AG09309 (cell line): ENCODE measurements at regions not wholly inside any gene's neighbourhood (a gene's known extent, or its start where the extent isn't known, plus 50 kb on each side); places are given as distances from the start of the nearest gene placed in this dataset.
A peak's percentile ranks its signal among the peaks of the same experiment; 100 is the strongest.

ENCODE experiments used
- DNase-seq: peaks from one replicate; pipeline ENCODE4 v3.0.0-alpha.2; 2010; ENCODE audit warnings: low read depth
- H3K4me3 ChIP-seq: 2 replicates; pipeline ENCODE4 v1.5.1; 2011; ENCODE audit warnings: mild to moderate bottlenecking, low read depth, low read length, moderate library complexity; ENCODE audit not compliant: control insufficient read depth
- TF ChIP-seq, protein P1 (sequence below): IDR thresholded peaks from 2 replicates; pipeline ENCODE4 v1.5.1; 2011; ENCODE audit warnings: mild to moderate bottlenecking, low read depth, low read length, inconsistent platforms; ENCODE audit not compliant: insufficient read depth, control insufficient read depth; ENCODE audit errors: missing control alignments

DNA sequence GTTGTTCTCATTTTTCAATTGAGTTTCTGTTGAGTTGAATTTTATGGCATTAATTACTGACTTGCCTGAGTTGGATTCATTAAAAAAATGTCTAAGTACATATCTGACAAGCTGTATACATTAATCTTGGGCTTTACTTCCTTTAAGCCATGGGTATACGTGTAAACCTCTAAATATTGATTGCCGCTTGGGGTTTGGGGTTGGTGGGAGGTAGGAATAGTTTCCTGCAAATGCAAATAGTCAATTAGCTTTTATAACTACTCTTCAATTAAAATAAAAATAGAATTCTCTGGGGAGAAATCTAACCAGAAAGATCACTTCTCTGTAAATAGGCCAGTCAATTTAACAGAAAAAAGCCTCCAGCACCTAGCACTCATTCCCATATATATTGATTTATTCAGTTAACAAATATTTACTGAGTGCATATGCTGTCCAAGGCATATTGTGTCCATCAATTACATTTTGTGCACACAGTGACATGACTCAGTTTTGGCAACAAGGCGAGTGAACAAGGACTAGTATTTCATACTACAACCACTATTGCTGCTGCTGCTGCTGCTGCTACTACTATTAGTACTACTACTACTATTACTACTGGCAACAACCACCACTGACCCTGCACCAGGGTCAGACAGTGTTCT lies 306.8 kb downstream of the RFC3 start:
- H3K4me3 ChIP-seq = no peak overlapping the region
- TF ChIP-seq, protein P1, sequence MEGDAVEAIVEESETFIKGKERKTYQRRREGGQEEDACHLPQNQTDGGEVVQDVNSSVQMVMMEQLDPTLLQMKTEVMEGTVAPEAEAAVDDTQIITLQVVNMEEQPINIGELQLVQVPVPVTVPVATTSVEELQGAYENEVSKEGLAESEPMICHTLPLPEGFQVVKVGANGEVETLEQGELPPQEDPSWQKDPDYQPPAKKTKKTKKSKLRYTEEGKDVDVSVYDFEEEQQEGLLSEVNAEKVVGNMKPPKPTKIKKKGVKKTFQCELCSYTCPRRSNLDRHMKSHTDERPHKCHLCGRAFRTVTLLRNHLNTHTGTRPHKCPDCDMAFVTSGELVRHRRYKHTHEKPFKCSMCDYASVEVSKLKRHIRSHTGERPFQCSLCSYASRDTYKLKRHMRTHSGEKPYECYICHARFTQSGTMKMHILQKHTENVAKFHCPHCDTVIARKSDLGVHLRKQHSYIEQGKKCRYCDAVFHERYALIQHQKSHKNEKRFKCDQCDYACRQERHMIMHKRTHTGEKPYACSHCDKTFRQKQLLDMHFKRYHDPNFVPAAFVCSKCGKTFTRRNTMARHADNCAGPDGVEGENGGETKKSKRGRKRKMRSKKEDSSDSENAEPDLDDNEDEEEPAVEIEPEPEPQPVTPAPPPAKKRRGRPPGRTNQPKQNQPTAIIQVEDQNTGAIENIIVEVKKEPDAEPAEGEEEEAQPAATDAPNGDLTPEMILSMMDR = no peak
- DNase-seq = no peak

DNA sequence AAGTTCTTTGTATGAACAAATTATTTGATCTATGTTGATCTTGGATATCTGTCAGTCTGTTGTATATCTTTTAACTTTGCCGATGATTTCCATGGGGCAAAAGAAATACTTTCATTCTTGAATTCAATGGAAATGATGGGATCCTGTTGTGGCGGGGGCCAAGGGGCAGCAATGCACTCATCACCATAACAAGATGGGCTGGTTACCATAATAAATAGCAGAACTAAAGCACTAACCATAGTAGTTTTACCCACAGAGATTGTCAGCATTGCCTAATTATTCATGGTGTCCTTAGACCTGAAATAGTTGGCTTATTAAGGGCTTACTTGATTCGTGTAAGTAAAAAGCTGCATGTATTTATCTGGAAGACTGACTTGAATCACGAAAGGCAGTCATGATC lies 309.6 kb downstream of the RFC3 start:
- DNase-seq = no peak
- TF ChIP-seq, protein P1 = no peak
- H3K4me3 ChIP-seq = no peak overlapping the region

DNA sequence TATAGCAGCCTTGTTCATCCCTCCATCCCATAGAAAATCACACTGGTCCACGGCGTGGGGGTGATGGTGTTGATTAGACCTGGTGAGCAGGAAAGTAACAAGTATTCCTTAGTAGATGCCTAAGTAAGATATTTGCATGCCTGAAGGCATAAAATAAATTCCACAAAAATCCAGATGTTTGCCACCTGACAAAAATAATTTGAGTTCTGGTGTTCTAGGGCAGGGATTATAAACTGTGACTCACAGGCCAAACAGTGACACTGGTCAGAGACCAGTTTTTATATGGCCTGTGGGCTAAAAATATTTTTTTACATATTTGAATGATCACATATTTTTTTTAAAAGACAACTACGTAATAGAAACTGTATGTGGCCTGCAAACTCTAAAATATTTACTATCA lies 310.7 kb downstream of the RFC3 start:
- TF ChIP-seq, protein P1 = no peak
- DNase-seq = peak; percentile 17
- no peak overlapping the region for H3K4me3 ChIP-seq

DNA sequence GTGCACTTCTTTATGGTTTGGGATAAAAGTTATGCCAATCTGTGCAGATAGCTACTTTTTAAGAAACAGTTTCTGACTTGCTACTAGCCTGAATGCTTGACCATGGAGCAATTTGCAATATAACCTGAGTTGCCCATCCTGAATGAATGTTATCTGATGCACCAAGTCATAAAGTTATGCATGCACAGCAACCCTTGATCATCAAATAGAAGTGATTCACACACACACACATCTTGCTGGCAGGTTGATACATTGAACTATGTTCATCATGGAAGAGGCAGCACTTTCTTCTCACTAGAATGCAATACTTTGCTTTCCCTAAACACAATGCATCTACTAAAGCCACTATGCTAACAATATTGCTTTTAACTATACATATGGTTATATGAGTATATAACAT lies 311.5 kb downstream of the RFC3 start:
- no peak for DNase-seq
- TF ChIP-seq, protein P1 = no peak

DNA sequence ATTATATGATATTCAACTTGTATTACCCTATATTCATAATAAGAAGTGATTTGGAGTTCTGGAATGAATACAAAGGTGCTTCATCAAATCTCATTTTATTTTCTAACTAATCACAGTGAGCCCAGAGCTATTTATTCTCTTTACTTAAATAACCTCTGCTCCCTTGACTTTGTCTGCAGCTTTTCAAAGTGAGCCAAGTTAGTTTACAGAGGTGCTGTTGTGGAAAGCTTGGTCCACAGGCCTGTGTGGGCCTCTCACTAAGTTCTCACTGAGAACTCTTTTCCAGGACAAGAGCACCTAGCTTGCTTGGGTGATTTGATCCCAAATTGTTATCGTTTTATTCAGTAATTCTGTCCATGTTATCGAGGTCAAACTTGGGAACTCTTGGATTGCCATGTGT lies 319.3 kb downstream of the RFC3 start:
- TF ChIP-seq, protein P1 = no peak
- DNase-seq = no peak
- no peak overlapping the region for H3K4me3 ChIP-seq

More for the DNA sequence above, 311.5 kb downstream of the RFC3 start:
- H3K4me3 ChIP-seq = no peak overlapping the region

DNA sequence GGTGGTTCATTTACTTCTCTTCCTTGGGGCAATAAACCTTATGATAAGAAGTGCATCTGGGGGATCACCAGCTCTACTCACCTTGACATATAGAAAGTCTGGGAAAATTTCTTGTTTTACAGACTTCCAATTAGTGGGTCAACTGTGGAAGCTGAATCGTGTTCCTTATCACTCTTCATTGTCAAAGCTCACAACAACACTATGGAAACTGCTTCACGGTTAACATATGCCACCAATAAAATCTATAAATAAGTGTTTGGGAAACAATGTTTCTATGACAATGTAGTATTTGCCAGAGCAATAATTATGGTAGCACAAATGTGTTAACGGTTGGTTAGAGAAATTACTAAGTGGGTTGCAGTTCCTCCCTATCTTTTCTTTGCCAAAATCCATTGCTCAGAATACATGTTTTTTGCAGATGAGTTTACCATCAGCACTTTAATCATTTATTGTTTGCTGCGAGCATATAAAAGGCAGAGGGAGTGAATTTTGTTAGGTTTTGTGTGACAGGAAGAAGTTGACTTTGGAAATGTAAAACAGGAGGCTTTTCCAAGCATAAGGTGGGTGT lies 321.8 kb downstream of the RFC3 start:
- H3K4me3 ChIP-seq = no peak overlapping the region
- DNase-seq = no peak
- TF ChIP-seq, protein P1 = no peak
